ENCODE measurements at regions not wholly inside any gene's neighbourhood (a gene's known extent, or its start where the extent isn't known, plus 50 kb on each side); places are given as distances from the start of the nearest gene placed in this dataset.

- intact Hi-C loops (cut with micrococcal nuclease) = no loop called here
Measured at GRCh38 chr4:89575840-89576239, 261.1 kb downstream of the SNCA start.

GRCh38 chr4:89574176-89574575 lies 262.8 kb downstream of the SNCA start:
- CTCF ChIA-PET = no interaction called here
- Histone ChIP-seq H3K4me1 (ENCODE audit: control insufficient read depth in 2 of 2, insufficient read depth in 2 of 2, low read length in 2 of 2) (no peaks in the 10 kb centered on the region), H4K20me1 (ENCODE audit: control insufficient read depth, insufficient read depth, low read length, poor library complexity, severe bottlenecking) (no peaks in the 10 kb centered on the region), H3K4me2 (replicated peaks; ENCODE audit: low read depth, low read length, poor library complexity, severe bottlenecking) (no peak overlapping the region), H3K79me2 (ENCODE audit: control insufficient read depth, insufficient read depth, low read length) (no peaks in the 10 kb centered on the region), H3K36me3 (replicated peaks in 1 of 2; ENCODE audit: control extremely low read depth in 1 of 2, control insufficient read depth in 1 of 2, extremely low read depth in 1 of 2, insufficient read depth in 2 of 2, low read length in 1 of 2) (no peaks in the 10 kb centered on the region), H3K9me3 (ENCODE audit: control extremely low read depth in 1 of 3, control insufficient read depth in 2 of 3, insufficient read depth in 1 of 3, low read length in 2 of 3) (no peaks in the 10 kb centered on the region), H2AFZ (ENCODE audit: insufficient read depth, low read depth, low read length, poor library complexity, severe bottlenecking) (no peak overlapping the region), H3K27me3 (replicated peaks in 1 of 4; ENCODE audit: control extremely low read depth in 1 of 4, control insufficient read depth in 3 of 4, insufficient read depth in 4 of 4, low read length in 3 of 4) (no peaks in the 10 kb centered on the region), H3K9ac (ENCODE audit: low read length) (no peak overlapping the region), H3K27ac (ENCODE audit: low read length in 2 of 2) (no peak overlapping the region), H3K4me3 (ENCODE audit: control extremely low read depth in 1 of 5, extremely low read depth in 1 of 5, insufficient read depth in 1 of 5, low read depth in 2 of 5, low read length in 4 of 5) (no peak overlapping the region)
- POLR2A ChIA-PET = no interaction called here
- intact Hi-C loops (cut with micrococcal nuclease) = no loop called here
- H3K27ac Mint-ChIP-seq = no peak overlapping the region
- no peaks in the 10 kb centered on the region for H3K4me1 Mint-ChIP-seq
- ATAC-seq (ENCODE audit: low read depth) (no peak), DNase-seq (no peak)
- WGBS (ENCODE audit: insufficient coverage) = no CpG with 5 or more reads among the region's 1 CpG
- TF ChIP-seq CTCF (IDR thresholded peaks at IDR 0.05) (no peak), EZH2 (IDR thresholded peaks at IDR 0.05; ENCODE audit: borderline replicate concordance, insufficient read depth, low read depth, low read length, poor library complexity, severe bottlenecking) (no peak)
- no peaks in the 10 kb centered on the region for H3K9me3 Mint-ChIP-seq (ENCODE audit: insufficient read depth)
- H3K27me3 Mint-ChIP-seq = peaks cover 16% of the 10 kb centered on the region
- H3K4me3 Mint-ChIP-seq = no peak overlapping the region

More at GRCh38 chr4:89575840-89576239, 261.1 kb downstream of the SNCA start:
- H3K9ac ChIP-seq (ENCODE audit: low read length) = no peak overlapping the region
- TF ChIP-seq EZH2 (IDR thresholded peaks at IDR 0.05; ENCODE audit: borderline replicate concordance, insufficient read depth, low read depth, low read length, poor library complexity, severe bottlenecking) (no peak), CTCF (IDR thresholded peaks at IDR 0.05) (no peak)
- ATAC-seq (ENCODE audit: low read depth) (no peak), DNase-seq (no peak)
- H3K4me3 Mint-ChIP-seq = no peak overlapping the region
- H3K4me2 ChIP-seq (replicated peaks; ENCODE audit: low read depth, low read length, poor library complexity, severe bottlenecking) = no peak overlapping the region
- no peaks in the 10 kb centered on the region for H3K36me3 ChIP-seq (replicated peaks in 1 of 2; ENCODE audit: control extremely low read depth in 1 of 2, control insufficient read depth in 1 of 2, extremely low read depth in 1 of 2, insufficient read depth in 2 of 2, low read length in 1 of 2)
- ChIA-PET POLR2A (no interaction called here), CTCF (no interaction called here)
- no CpG with 5 or more reads among the region's 1 CpG for WGBS (ENCODE audit: insufficient coverage)
- H3K9me3 ChIP-seq (ENCODE audit: control extremely low read depth in 1 of 3, control insufficient read depth in 2 of 3, insufficient read depth in 1 of 3, low read length in 2 of 3) = no peaks in the 10 kb centered on the region
- no peak overlapping the region for H3K27ac ChIP-seq (ENCODE audit: low read length in 2 of 2)
- H3K79me2 ChIP-seq (ENCODE audit: control insufficient read depth, insufficient read depth, low read length) = no peaks in the 10 kb centered on the region
- peaks cover 9% of the 10 kb centered on the region for H3K27me3 Mint-ChIP-seq
- no peaks in the 10 kb centered on the region for H3K4me1 Mint-ChIP-seq
- no peak overlapping the region for H2AFZ ChIP-seq (ENCODE audit: insufficient read depth, low read depth, low read length, poor library complexity, severe bottlenecking)
- no peaks in the 10 kb centered on the region for H3K9me3 Mint-ChIP-seq (ENCODE audit: insufficient read depth)
- H4K20me1 ChIP-seq (ENCODE audit: control insufficient read depth, insufficient read depth, low read length, poor library complexity, severe bottlenecking) = no peaks in the 10 kb centered on the region
- H3K27me3 ChIP-seq (replicated peaks in 1 of 4; ENCODE audit: control extremely low read depth in 1 of 4, control insufficient read depth in 3 of 4, insufficient read depth in 4 of 4, low read length in 3 of 4) = no peaks in the 10 kb centered on the region
- no peaks in the 10 kb centered on the region for H3K4me1 ChIP-seq (ENCODE audit: control insufficient read depth in 2 of 2, insufficient read depth in 2 of 2, low read length in 2 of 2)
- H3K27ac Mint-ChIP-seq = no peak overlapping the region
- no peak overlapping the region for H3K4me3 ChIP-seq (ENCODE audit: control extremely low read depth in 1 of 5, extremely low read depth in 1 of 5, insufficient read depth in 1 of 5, low read depth in 2 of 5, low read length in 4 of 5)
